Skeletal muscle tissue (tissue), 3 donors: ENCODE measurements at regions not wholly inside any gene's neighbourhood (a gene's known extent, or its start where the extent isn't known, plus 50 kb on each side); places are given as distances from the start of the nearest gene placed in this dataset.

Experiments
- H3K27ac ChIP-seq: one replicate; pipeline ENCODE4 v1.7.0; 2013; ENCODE audit warnings: mild to moderate bottlenecking, low read depth, low read length, inconsistent platforms
- H3K27me3 ChIP-seq, 3 donors: one replicate each; pipeline ENCODE4 v1.7.0; 2013; ENCODE audit warnings: low read length in 3 of 3; ENCODE audit not compliant: control insufficient read depth in 3 of 3, insufficient read depth in 3 of 3
- H3K36me3 ChIP-seq, 3 donors: one replicate each; pipeline ENCODE4 v1.7.0; 2013; ENCODE audit warnings: low read length in 3 of 3; ENCODE audit not compliant: control insufficient read depth in 3 of 3, insufficient read depth in 3 of 3
- H3K4me1 ChIP-seq, 3 donors: one replicate each; pipeline ENCODE4 v1.7.0; 2013; ENCODE audit warnings: low read length in 3 of 3, mild to moderate bottlenecking in 3 of 3; ENCODE audit not compliant: control insufficient read depth in 3 of 3, insufficient read depth in 3 of 3
- H3K4me3 ChIP-seq, 3 donors: one replicate each; pipeline ENCODE4 v1.7.0; 2013; ENCODE audit warnings: low read length in 3 of 3
- H3K9ac ChIP-seq, 3 donors: one replicate each; pipeline ENCODE4 v1.7.0; 2013; ENCODE audit warnings: low read length in 3 of 3, mild to moderate bottlenecking in 3 of 3, moderate library complexity in 2 of 3, low read depth in 1 of 3
- H3K9me3 ChIP-seq, 3 donors: one replicate each; pipeline ENCODE4 v1.7.0; 2013; ENCODE audit warnings: low read length in 3 of 3; ENCODE audit not compliant: control insufficient read depth in 3 of 3
- donor health status: Osteomylitis.

DNA sequence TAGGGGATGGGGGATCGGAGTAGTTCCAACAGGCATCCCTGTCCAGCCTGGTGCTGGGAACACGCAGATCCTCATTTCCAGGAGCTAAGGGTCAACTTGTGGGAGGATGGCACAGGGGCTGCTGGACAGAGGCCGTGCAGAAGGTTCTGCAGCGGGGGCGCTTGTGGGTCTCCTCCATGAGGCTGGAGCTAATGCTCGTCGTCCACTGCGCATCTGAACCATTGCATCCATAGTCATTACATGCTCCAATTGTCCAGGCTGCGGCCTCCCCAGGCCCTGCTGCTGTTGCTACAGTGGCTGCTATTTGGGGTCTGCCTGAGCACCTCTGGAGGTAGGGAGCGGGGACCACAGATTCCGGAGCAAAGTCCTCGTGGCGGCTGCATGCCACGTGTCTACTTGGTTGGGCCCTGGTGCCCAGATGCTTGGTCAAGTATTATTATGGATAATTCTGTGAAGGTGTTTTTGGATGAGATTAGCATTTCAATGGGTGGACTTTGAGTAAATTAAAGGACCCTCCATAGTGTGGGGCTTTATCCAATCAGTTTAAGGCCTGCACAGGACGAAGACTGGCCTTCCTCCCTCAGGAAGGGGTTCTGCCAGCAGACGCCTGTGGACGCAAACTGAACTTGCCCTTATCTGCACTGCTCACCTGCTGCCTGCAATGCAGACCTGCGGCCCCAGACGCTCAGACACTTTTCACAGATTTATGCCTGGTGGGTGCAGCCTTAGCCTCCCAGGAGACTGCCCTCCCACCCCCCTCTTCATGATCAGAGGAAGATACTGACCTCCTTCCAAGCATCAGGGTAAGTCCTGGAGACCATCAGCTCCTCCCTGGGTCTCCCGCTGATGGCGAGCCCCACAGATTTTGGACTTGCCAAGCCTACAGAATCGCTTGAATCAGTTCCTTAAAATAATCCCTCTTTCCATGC lies 127.5 kb upstream of the IRX4 start:
- H3K36me3 ChIP-seq = no peaks in the 10 kb centered on the region
- H3K9me3 ChIP-seq = no peaks in the 10 kb centered on the region
- H3K27ac ChIP-seq = no peak overlapping the region
- H3K4me3 ChIP-seq = no peak overlapping the region
- no peak overlapping the region for H3K9ac ChIP-seq
- peaks cover 0 to 11% (median 6%) of the 10 kb centered on the region in 3 donors for H3K4me1 ChIP-seq
- H3K27me3 ChIP-seq = peaks cover 29 to 42% (median 35%) of the 10 kb centered on the region in 3 donors

GRCh38 chr5:2008851-2009629 lies 126.3 kb upstream of the IRX4 start:
- no peak overlapping the region for H3K27ac ChIP-seq
- H3K9me3 ChIP-seq = no peaks in the 10 kb centered on the region
- no peak overlapping the region for H3K9ac ChIP-seq
- no peak overlapping the region for H3K4me3 ChIP-seq
- peaks cover 29 to 52% (median 40%) of the 10 kb centered on the region in 3 donors for H3K27me3 ChIP-seq
- peaks cover 0 to 11% (median 6%) of the 10 kb centered on the region in 3 donors for H3K4me1 ChIP-seq
- H3K36me3 ChIP-seq = no peaks in the 10 kb centered on the region

DNA sequence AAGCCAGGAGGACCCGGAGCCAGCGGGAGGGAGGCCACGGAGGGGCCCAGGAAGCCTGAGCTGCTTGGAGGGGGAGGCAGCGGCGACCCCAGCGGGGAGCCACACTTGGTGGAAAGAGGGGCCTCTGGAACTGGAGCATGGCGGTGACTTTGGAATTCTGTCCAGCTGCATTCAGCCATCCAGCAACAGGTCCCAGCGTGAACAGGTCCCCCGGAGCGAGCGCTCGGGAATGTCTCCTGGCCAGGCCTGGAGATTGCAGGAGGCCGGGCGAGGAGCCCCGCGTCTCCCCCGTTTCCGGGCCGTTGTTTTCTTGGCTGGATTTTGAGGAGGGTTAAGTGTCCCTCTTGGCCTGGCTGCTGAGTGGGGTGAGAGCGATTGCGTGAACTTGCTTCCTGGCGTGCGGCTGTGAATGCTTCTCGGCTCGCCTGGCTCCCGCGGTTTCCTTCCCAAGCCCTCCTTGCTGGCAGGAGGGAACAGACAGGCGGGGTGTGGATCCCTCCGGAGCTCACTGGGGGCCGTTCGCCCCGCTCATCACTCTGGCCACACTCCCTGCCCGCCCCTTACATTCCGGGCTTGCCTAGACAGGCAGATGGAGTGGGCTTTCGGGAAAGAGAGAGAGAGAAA lies 125.3 kb upstream of the IRX4 start:
- Histone ChIP-seq H3K27me3 (peaks cover 31 to 53% (median 49%) of the 10 kb centered on the region in 3 donors), H3K4me1 (peaks cover 0 to 11% (median 6%) of the 10 kb centered on the region in 3 donors), H3K9me3 (peaks cover 0 to 2% (median 0%) of the 10 kb centered on the region in 3 donors), H3K4me3 (peak overlapping the region in 1 of 3 donors; percentile 29), H3K27ac (no peak overlapping the region), H3K9ac (peak overlapping the region in 1 of 3 donors; percentile 25), H3K36me3 (no peaks in the 10 kb centered on the region)

- no peak overlapping the region for H3K9ac ChIP-seq
- H3K27ac ChIP-seq = peak overlapping the region; percentile 51
- peaks cover 0 to 11% (median 6%) of the 10 kb centered on the region in 3 donors for H3K4me1 ChIP-seq
- H3K4me3 ChIP-seq = no peak overlapping the region
- H3K36me3 ChIP-seq = no peaks in the 10 kb centered on the region
- peaks cover 31 to 53% (median 50%) of the 10 kb centered on the region in 3 donors for H3K27me3 ChIP-seq
- peaks cover 0 to 2% (median 0%) of the 10 kb centered on the region in 3 donors for H3K9me3 ChIP-seq
These were observed 124.8 kb upstream of the IRX4 start for GRCh38 chr5:2007496-2007877.

GRCh38 chr5:2006971-2007291 lies 124.2 kb upstream of the IRX4 start:
- H3K9ac ChIP-seq = no peak overlapping the region
- H3K4me3 ChIP-seq = no peak overlapping the region
- H3K4me1 ChIP-seq = peaks cover 0 to 11% (median 6%) of the 10 kb centered on the region in 3 donors
- no peaks in the 10 kb centered on the region for H3K36me3 ChIP-seq
- H3K9me3 ChIP-seq = peaks cover 0 to 2% (median 0%) of the 10 kb centered on the region in 3 donors
- no peak overlapping the region for H3K27ac ChIP-seq
- H3K27me3 ChIP-seq = peaks cover 31 to 56% (median 50%) of the 10 kb centered on the region in 3 donors

DNA sequence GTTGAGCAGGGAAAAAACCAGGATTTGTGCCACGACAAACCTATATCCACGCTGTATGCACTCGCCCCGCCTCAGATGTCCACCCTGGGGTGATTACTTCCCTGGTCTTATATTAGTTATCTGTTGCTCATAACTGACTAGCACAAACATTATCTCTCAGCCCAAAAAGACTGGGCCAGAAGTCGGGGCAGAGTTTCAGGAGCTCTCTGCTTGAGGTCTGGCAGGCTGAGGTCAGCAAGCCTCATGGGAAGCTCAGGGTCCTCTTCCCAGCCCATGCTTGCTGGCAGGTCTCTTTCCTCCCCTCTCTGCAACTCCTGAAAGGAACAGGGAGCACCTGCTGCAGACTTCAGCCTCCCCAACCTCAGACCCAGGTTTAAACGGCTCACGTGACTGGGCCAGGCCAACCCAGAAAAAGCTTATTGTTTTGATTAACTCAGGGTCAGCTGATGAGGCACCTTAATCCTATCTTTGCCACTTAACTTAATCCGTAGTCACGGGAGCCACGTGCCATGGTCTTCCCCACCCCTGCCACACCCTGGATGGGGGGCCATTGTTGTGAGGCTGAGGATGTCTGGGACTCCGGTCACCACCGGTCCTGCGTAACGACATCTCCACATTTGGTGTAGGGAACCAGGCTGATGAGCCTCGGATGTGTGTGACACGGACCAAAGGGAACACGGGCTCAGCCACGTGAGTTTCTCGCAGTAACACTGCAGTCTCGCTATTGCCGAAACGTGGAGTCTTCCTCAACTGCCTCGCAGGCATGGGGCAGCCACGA lies 123.7 kb upstream of the IRX4 start:
- H3K4me1 ChIP-seq = peaks cover 0 to 11% (median 6%) of the 10 kb centered on the region in 3 donors
- H3K27ac ChIP-seq = no peak overlapping the region
- no peak overlapping the region for H3K9ac ChIP-seq
- H3K4me3 ChIP-seq = no peak overlapping the region
- peaks cover 31 to 56% (median 47%) of the 10 kb centered on the region in 3 donors for H3K27me3 ChIP-seq
- peaks cover 0 to 2% (median 0%) of the 10 kb centered on the region in 3 donors for H3K9me3 ChIP-seq
- no peaks in the 10 kb centered on the region for H3K36me3 ChIP-seq

DNA sequence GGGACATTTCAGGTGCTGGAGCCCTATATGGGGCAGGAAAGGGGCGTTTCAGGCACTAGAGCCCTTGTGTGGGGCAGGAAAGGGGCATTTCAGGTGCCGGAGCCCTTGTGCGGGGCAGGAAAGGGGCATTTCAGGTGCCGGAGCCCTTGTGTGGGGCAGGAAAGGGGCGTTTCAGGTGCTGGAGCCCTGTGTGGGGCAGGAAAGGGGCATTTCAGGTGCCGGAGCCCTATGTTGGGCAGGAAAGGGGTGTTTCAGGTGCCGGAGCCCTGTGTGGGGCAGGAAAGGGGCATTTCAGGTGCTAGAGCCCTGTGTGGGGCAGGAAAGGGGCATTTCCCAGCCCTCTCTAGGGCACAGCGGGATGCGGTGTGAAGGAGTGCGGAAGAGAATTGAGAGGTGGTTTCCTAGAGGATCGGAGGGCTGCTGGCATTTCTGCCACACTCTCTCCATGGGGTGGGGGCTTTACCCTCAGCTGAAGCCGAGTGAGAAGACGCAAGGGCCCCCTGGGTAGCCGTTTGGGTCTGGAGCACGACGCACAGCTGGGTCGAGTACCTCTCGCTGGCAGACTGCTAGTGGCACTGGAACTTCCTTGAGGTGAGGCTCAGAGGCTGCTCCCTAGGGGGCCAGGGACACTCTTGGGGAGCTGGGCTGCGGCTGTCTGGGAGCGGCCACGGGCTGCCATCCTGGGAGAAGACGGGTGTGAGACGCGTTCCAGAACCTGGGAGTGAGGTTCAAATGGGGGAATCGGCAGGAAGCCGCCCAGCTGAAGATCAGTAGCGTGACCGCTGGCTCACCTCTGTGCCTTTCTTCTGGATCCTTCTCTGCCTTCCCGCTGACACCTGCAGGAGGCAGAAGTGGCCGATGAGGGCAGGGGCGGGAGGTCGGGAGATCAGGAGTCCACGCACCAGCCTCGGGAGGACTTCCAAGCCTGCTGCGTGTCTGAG lies 122.6 kb upstream of the IRX4 start:
- Histone ChIP-seq H3K9ac (no peak overlapping the region), H3K4me3 (no peak overlapping the region), H3K36me3 (no peaks in the 10 kb centered on the region), H3K27me3 (peaks cover 31 to 50% (median 47%) of the 10 kb centered on the region in 3 donors), H3K27ac (no peak overlapping the region), H3K9me3 (peaks cover 0 to 2% (median 0%) of the 10 kb centered on the region in 3 donors), H3K4me1 (peaks cover 0 to 11% (median 6%) of the 10 kb centered on the region in 3 donors)

- H3K36me3 ChIP-seq = no peaks in the 10 kb centered on the region
- H3K27ac ChIP-seq = no peak overlapping the region
- H3K27me3 ChIP-seq = peaks cover 20 to 37% (median 35%) of the 10 kb centered on the region in 3 donors
- H3K4me1 ChIP-seq = peaks cover 0 to 9% (median 4%) of the 10 kb centered on the region in 3 donors
- H3K4me3 ChIP-seq = no peak overlapping the region
- H3K9me3 ChIP-seq = peaks cover 0 to 2% (median 0%) of the 10 kb centered on the region in 3 donors
- no peak overlapping the region for H3K9ac ChIP-seq
These were observed 121.1 kb upstream of the IRX4 start for GRCh38 chr5:2003690-2004365.
